H9 (cell line): ENCODE measurements at regions not wholly inside any gene's neighbourhood (a gene's known extent, or its start where the extent isn't known, plus 50 kb on each side); places are given as distances from the start of the nearest gene placed in this dataset.

Experiments used
- DNase-seq: peaks from one replicate; pipeline ENCODE4 v3.0.0-alpha.2; 2017
- H2AFZ ChIP-seq: one replicate; pipeline ENCODE4 v1.6.1; 2013; ENCODE audit warnings: mild to moderate bottlenecking, low read length, control low read depth, moderate library complexity
- H2AK5ac ChIP-seq: 2 replicates; pipeline ENCODE4 v1.6.1; 2013; ENCODE audit warnings: low read length, control low read depth, mixed read lengths; ENCODE audit not compliant: insufficient read length
- H2BK120ac ChIP-seq: one replicate; pipeline ENCODE4 v1.6.1; 2013; ENCODE audit warnings: low read depth, mild to moderate bottlenecking, low read length, control low read depth, inconsistent platforms; ENCODE audit not compliant: poor library complexity, severe bottlenecking
- H2BK12ac ChIP-seq: 2 replicates; pipeline ENCODE4 v1.6.1; 2013; ENCODE audit warnings: low read length, control low read depth, mixed read lengths, low read depth; ENCODE audit not compliant: insufficient read length
- H2BK15ac ChIP-seq: 2 replicates; pipeline ENCODE4 v1.6.1; 2013; ENCODE audit warnings: low read depth, low read length, control low read depth
- H2BK20ac ChIP-seq: one replicate; pipeline ENCODE4 v1.6.1; 2013; ENCODE audit warnings: low read depth, mild to moderate bottlenecking, low read length, control low read depth, inconsistent platforms; ENCODE audit not compliant: poor library complexity, severe bottlenecking
- H2BK5ac ChIP-seq: 2 replicates; pipeline ENCODE4 v1.6.1; 2013; ENCODE audit warnings: low read length, control low read depth, mixed read lengths; ENCODE audit not compliant: insufficient read length
- H3K14ac ChIP-seq: 2 replicates; pipeline ENCODE4 v1.6.1; 2013; ENCODE audit warnings: low read length, control low read depth; ENCODE audit not compliant: insufficient read depth
- H3K18ac ChIP-seq: 2 replicates; pipeline ENCODE4 v1.6.1; 2013; ENCODE audit warnings: low read depth, mild to moderate bottlenecking, mixed read lengths, low read length, control low read depth; ENCODE audit not compliant: insufficient read length
- H3K23ac ChIP-seq: 2 replicates; pipeline ENCODE4 v1.6.1; 2013; ENCODE audit warnings: low read length, control low read depth, mixed read lengths, low read depth; ENCODE audit not compliant: insufficient read length
- H3K23me2 ChIP-seq: 2 replicates; pipeline ENCODE4 v1.6.1; 2013; ENCODE audit warnings: low read depth, mild to moderate bottlenecking, mixed read lengths, low read length, control low read depth; ENCODE audit not compliant: insufficient read length, poor library complexity, severe bottlenecking
- H3K27ac ChIP-seq: 2 replicates; pipeline ENCODE4 v1.5.1; 2013; ENCODE audit warnings: low read length, control low read depth, mixed read lengths, low read depth; ENCODE audit not compliant: insufficient read length
- H3K27me3 ChIP-seq: 2 replicates; pipeline ENCODE4 v1.6.1; 2013; ENCODE audit warnings: low read length, control low read depth, inconsistent platforms; ENCODE audit not compliant: insufficient read depth
- H3K4ac ChIP-seq: 2 replicates; pipeline ENCODE4 v1.6.1; 2013; ENCODE audit warnings: low read depth, mild to moderate bottlenecking, control low read depth, inconsistent platforms, low read length, moderate library complexity
- H3K4me1 ChIP-seq: 2 replicates; pipeline ENCODE4 v1.6.1; 2013; ENCODE audit warnings: low read length, control low read depth, inconsistent platforms; ENCODE audit not compliant: insufficient read depth
- H3K4me2 ChIP-seq: 2 replicates; pipeline ENCODE4 v1.6.1; 2013; ENCODE audit warnings: low read length, control low read depth, mixed read lengths; ENCODE audit not compliant: insufficient read length, insufficient read depth
- H3K56ac ChIP-seq: 2 replicates; pipeline ENCODE4 v1.6.1; 2013; ENCODE audit warnings: low read depth, mild to moderate bottlenecking, mixed read lengths, low read length, control low read depth; ENCODE audit not compliant: insufficient read length
- H3K79me1 ChIP-seq: 2 replicates; pipeline ENCODE4 v1.6.1; 2013; ENCODE audit warnings: low read depth, mild to moderate bottlenecking, moderate library complexity, low read length, control low read depth, inconsistent platforms; ENCODE audit not compliant: insufficient read depth, poor library complexity, severe bottlenecking
- H3K79me2 ChIP-seq: 2 replicates; pipeline ENCODE4 v1.6.1; 2013; ENCODE audit warnings: low read length, control low read depth, inconsistent platforms; ENCODE audit not compliant: insufficient read depth
- H3K9ac ChIP-seq: 2 replicates; pipeline ENCODE4 v1.6.1; 2013; ENCODE audit warnings: low read length, control low read depth, mixed read lengths; ENCODE audit not compliant: insufficient read length; ENCODE audit errors: extremely low read depth
- H3K9me3 ChIP-seq: one replicate; pipeline ENCODE4 v1.6.1; 2013; ENCODE audit warnings: low read depth, low read length, inconsistent platforms; ENCODE audit not compliant: control insufficient read depth
- H3T11ph ChIP-seq: one replicate; pipeline ENCODE4 v1.6.1; 2013; ENCODE audit warnings: mild to moderate bottlenecking, low read length, control low read depth, inconsistent platforms
- H4K20me1 ChIP-seq: one replicate; pipeline ENCODE4 v1.6.1; 2013; ENCODE audit not compliant: control insufficient read depth, insufficient read length, insufficient read depth
- H4K5ac ChIP-seq: 2 replicates; pipeline ENCODE4 v1.6.1; 2013; ENCODE audit warnings: low read depth, mild to moderate bottlenecking, mixed read lengths, low read length, control low read depth; ENCODE audit not compliant: insufficient read length
- H4K8ac ChIP-seq: replicated peaks from 2 replicates; pipeline ENCODE4 v1.6.1; 2013; ENCODE audit warnings: low read length, control low read depth, mixed read lengths, low read depth; ENCODE audit not compliant: insufficient read length
- H4K91ac ChIP-seq: 2 replicates; pipeline ENCODE4 v1.6.1; 2013; ENCODE audit warnings: low read depth, mild to moderate bottlenecking, moderate library complexity, mixed read lengths, low read length, control low read depth; ENCODE audit not compliant: insufficient read length
- H3K27ac Mint-ChIP-seq, 3 experiments: 2 replicates in 2 of 3; 3 replicates in 1 of 3; pipeline ENCODE4 v1.8.0; 2020 to 2021; ENCODE audit warnings: mixed read lengths in 3 of 3, mild to moderate bottlenecking in 1 of 3, moderate library complexity in 1 of 3
- H3K27me3 Mint-ChIP-seq: 2 replicates; pipeline ENCODE4 v1.8.0; 2021; ENCODE audit warnings: low read depth, mild to moderate bottlenecking, moderate library complexity, mixed read lengths
- H3K36me3 Mint-ChIP-seq, 3 experiments: 2 replicates in 2 of 3; 3 replicates in 1 of 3; pipeline ENCODE4 v1.8.0; 2020 to 2021; ENCODE audit warnings: low read depth in 3 of 3, mixed read lengths in 3 of 3; ENCODE audit not compliant: insufficient read depth in 1 of 3
- H3K4me1 Mint-ChIP-seq, 2 experiments: 2 replicates each; pipeline ENCODE4 v1.8.0; 2020; ENCODE audit warnings: mixed read lengths in 2 of 2
- H3K4me3 Mint-ChIP-seq, 2 experiments: 2 replicates in 1 of 2; 3 replicates in 1 of 2; pipeline ENCODE4 v1.8.0; 2020 to 2021; ENCODE audit warnings: mild to moderate bottlenecking in 2 of 2, mixed read lengths in 2 of 2, moderate library complexity in 1 of 2
- H3K9me3 Mint-ChIP-seq, 2 experiments: 2 replicates in 1 of 2; 3 replicates in 1 of 2; pipeline ENCODE4 v1.8.0; 2020; ENCODE audit warnings: mild to moderate bottlenecking in 2 of 2, mixed read lengths in 2 of 2, moderate library complexity in 1 of 2
- TF ChIP-seq, protein P1 (sequence below): fragments of 200-600 bp; sonication (generic); conservative IDR thresholded peaks from 3 replicates; pipeline ENCODE4 v1.8.0; 2021; ENCODE audit warnings: antibody characterized with exemption, mild to moderate bottlenecking

DNA sequence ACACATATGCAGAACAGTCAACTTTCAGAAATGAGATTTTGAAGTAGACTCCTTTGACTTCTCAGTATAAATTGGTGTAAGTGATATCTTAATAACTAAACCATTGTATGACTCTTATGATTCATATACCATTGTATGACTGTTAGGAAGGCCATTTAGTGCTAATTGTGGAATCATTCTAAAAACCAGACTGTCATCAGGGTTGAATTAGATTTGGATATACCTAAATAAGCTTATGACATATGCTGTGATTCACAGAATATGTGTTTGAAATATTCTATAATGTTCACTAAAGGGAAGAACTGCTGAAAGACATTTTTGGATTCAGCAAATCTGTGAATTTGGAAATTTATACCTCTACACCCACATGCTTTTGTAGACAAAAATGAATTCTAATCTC, 438.1 kb downstream of the MDFIC start:
- Histone ChIP-seq H2AK5ac (no peak overlapping the region), H2BK12ac (no peak overlapping the region), H3K4me2 (no peak overlapping the region), H3K56ac (no peak overlapping the region), H4K20me1 (no peaks in the 10 kb centered on the region), H3K18ac (no peak overlapping the region), H3K9ac (no peak overlapping the region), H3K4me1 (no peaks in the 10 kb centered on the region), H3K23me2 (no peaks in the 10 kb centered on the region), H3K27me3 (no peaks in the 10 kb centered on the region), H3K79me2 (no peaks in the 10 kb centered on the region), H3K4ac (no peak overlapping the region), H2BK5ac (no peak overlapping the region), H3K27ac (no peak overlapping the region), H3K23ac (no peak overlapping the region), H2BK120ac (no peak overlapping the region), H2AFZ (no peak overlapping the region), H3K79me1 (no peaks in the 10 kb centered on the region), H4K91ac (no peak overlapping the region), H3K9me3 (no peaks in the 10 kb centered on the region), H2BK15ac (no peak overlapping the region), H3K14ac (no peak overlapping the region), H4K5ac (no peak overlapping the region), H3T11ph (no peak overlapping the region), H4K8ac (no peak overlapping the region), H2BK20ac (no peak overlapping the region)
- Mint-ChIP-seq H3K36me3 (no peaks in the 10 kb centered on the region), H3K27ac (no peak overlapping the region), H3K27me3 (no peaks in the 10 kb centered on the region), H3K9me3 (no peaks in the 10 kb centered on the region), H3K4me1 (no peaks in the 10 kb centered on the region), H3K4me3 (no peak overlapping the region)
- TF ChIP-seq, protein P1, sequence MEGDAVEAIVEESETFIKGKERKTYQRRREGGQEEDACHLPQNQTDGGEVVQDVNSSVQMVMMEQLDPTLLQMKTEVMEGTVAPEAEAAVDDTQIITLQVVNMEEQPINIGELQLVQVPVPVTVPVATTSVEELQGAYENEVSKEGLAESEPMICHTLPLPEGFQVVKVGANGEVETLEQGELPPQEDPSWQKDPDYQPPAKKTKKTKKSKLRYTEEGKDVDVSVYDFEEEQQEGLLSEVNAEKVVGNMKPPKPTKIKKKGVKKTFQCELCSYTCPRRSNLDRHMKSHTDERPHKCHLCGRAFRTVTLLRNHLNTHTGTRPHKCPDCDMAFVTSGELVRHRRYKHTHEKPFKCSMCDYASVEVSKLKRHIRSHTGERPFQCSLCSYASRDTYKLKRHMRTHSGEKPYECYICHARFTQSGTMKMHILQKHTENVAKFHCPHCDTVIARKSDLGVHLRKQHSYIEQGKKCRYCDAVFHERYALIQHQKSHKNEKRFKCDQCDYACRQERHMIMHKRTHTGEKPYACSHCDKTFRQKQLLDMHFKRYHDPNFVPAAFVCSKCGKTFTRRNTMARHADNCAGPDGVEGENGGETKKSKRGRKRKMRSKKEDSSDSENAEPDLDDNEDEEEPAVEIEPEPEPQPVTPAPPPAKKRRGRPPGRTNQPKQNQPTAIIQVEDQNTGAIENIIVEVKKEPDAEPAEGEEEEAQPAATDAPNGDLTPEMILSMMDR, result no peak
- DNase-seq, result no peak
